ENCODE measurements at regions not wholly inside any gene's neighbourhood (a gene's known extent, or its start where the extent isn't known, plus 50 kb on each side); places are given as distances from the start of the nearest gene placed in this dataset.
"Not testable (repeated sequence)": the region's sequence is repeated elsewhere in the genome, so short reads cannot be mapped to it uniquely, and the experiment has no call there.

GRCh38 chr1:243074224-243074623, 180.9 kb downstream of the CEP170 start:
- DNase-seq (ENCODE audit: low spot score); H3K27me3 Mint-ChIP-seq (ENCODE audit: insufficient read depth); H3K4me3 Mint-ChIP-seq; H3K27ac Mint-ChIP-seq; intact Hi-C loops (cut with micrococcal nuclease); H3K36me3 Mint-ChIP-seq (ENCODE audit: low read depth); H3K4me1 Mint-ChIP-seq (ENCODE audit: low read depth); H3K9me3 Mint-ChIP-seq: not testable (repeated sequence)

GRCh38 chr1:243067056-243067455, 188.0 kb downstream of the CEP170 start:
- H3K27ac Mint-ChIP-seq; H3K4me1 Mint-ChIP-seq (ENCODE audit: low read depth); DNase-seq (ENCODE audit: low spot score); H3K36me3 Mint-ChIP-seq (ENCODE audit: low read depth); H3K4me3 Mint-ChIP-seq; H3K9me3 Mint-ChIP-seq; intact Hi-C loops (cut with micrococcal nuclease); H3K27me3 Mint-ChIP-seq (ENCODE audit: insufficient read depth): not testable (repeated sequence)

- DNase-seq (ENCODE audit: low spot score); intact Hi-C loops (cut with micrococcal nuclease); H3K36me3 Mint-ChIP-seq (ENCODE audit: low read depth); H3K27me3 Mint-ChIP-seq (ENCODE audit: insufficient read depth); H3K4me3 Mint-ChIP-seq; H3K27ac Mint-ChIP-seq; H3K9me3 Mint-ChIP-seq; H3K4me1 Mint-ChIP-seq (ENCODE audit: low read depth): not testable (repeated sequence)
Observed at GRCh38 chr1:243061965-243062364, 193.1 kb downstream of the CEP170 start.

DNA sequence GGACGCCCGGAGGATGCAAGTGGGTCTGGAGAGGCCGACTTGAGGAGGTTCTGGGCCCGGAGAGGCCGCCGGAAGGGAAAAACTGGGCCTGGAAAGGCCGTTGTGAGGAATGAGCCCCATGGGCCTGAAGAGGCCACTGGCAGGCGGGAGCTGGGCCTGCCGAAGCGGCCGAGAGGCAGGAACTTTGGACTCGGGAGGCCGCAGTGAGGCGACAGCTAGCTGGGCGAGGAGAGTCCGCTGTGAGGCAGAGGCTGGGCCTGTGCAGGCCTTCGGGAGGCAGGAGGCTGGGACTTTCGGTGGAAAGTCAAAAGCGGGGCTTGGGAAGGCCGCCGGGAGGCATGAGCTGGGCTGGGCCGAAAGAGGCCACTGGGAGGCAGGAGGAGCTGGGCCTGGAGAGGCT, 199.6 kb downstream of the CEP170 start:
- H3K27me3 Mint-ChIP-seq (ENCODE audit: insufficient read depth); H3K36me3 Mint-ChIP-seq (ENCODE audit: low read depth); intact Hi-C loops (cut with micrococcal nuclease); H3K9me3 Mint-ChIP-seq; H3K27ac Mint-ChIP-seq; H3K4me1 Mint-ChIP-seq (ENCODE audit: low read depth); DNase-seq (ENCODE audit: low spot score); H3K4me3 Mint-ChIP-seq: not testable (repeated sequence)

- DNase-seq (ENCODE audit: low spot score); H3K9me3 Mint-ChIP-seq; H3K4me1 Mint-ChIP-seq (ENCODE audit: low read depth); H3K27ac Mint-ChIP-seq; intact Hi-C loops (cut with micrococcal nuclease); H3K36me3 Mint-ChIP-seq (ENCODE audit: low read depth); H3K27me3 Mint-ChIP-seq (ENCODE audit: insufficient read depth); H3K4me3 Mint-ChIP-seq: not testable (repeated sequence)
Observed at GRCh38 chr1:243055091-243055490, 200.0 kb downstream of the CEP170 start.

DNA sequence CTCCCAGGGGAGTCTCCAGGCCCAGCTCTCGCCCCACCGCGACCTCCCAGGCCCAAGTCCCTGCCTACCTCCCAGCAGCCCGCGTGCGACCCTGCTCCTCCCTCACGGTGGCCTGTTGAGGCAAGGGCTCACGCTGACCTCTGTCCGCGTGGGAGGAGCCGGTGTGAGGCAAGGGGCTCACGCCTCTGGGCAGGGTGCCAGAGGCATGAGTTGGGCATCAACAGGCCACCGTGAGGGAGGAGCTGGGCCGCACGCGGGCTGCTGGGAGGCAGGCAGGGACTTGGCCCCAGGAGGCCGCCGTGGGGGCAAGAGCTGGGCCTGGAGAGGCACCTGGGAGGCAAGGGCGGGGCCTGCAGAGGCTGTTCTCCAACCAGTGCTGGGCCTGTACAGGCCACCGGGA, 200.4 kb downstream of the CEP170 start:
- H3K27me3 Mint-ChIP-seq (ENCODE audit: insufficient read depth); H3K36me3 Mint-ChIP-seq (ENCODE audit: low read depth); H3K9me3 Mint-ChIP-seq; H3K4me3 Mint-ChIP-seq; H3K27ac Mint-ChIP-seq; intact Hi-C loops (cut with micrococcal nuclease); H3K4me1 Mint-ChIP-seq (ENCODE audit: low read depth); DNase-seq (ENCODE audit: low spot score): not testable (repeated sequence)

- DNase-seq (ENCODE audit: low spot score); H3K27ac Mint-ChIP-seq; H3K27me3 Mint-ChIP-seq (ENCODE audit: insufficient read depth); H3K9me3 Mint-ChIP-seq; H3K36me3 Mint-ChIP-seq (ENCODE audit: low read depth); H3K4me3 Mint-ChIP-seq; H3K4me1 Mint-ChIP-seq (ENCODE audit: low read depth); intact Hi-C loops (cut with micrococcal nuclease): not testable (repeated sequence)
Observed at GRCh38 chr1:243053048-243053447, 202.0 kb downstream of the CEP170 start.

- H3K36me3 Mint-ChIP-seq (ENCODE audit: low read depth); intact Hi-C loops (cut with micrococcal nuclease); H3K27me3 Mint-ChIP-seq (ENCODE audit: insufficient read depth); H3K9me3 Mint-ChIP-seq; DNase-seq (ENCODE audit: low spot score); H3K4me1 Mint-ChIP-seq (ENCODE audit: low read depth); H3K4me3 Mint-ChIP-seq; H3K27ac Mint-ChIP-seq: not testable (repeated sequence)
Observed at GRCh38 chr1:243050613-243051012, 204.5 kb downstream of the CEP170 start.

GRCh38 chr1:243049716-243050115, 205.4 kb downstream of the CEP170 start:
- H3K9me3 Mint-ChIP-seq; H3K4me3 Mint-ChIP-seq; intact Hi-C loops (cut with micrococcal nuclease); H3K4me1 Mint-ChIP-seq (ENCODE audit: low read depth); H3K27me3 Mint-ChIP-seq (ENCODE audit: insufficient read depth); H3K36me3 Mint-ChIP-seq (ENCODE audit: low read depth); DNase-seq (ENCODE audit: low spot score); H3K27ac Mint-ChIP-seq: not testable (repeated sequence)

DNA sequence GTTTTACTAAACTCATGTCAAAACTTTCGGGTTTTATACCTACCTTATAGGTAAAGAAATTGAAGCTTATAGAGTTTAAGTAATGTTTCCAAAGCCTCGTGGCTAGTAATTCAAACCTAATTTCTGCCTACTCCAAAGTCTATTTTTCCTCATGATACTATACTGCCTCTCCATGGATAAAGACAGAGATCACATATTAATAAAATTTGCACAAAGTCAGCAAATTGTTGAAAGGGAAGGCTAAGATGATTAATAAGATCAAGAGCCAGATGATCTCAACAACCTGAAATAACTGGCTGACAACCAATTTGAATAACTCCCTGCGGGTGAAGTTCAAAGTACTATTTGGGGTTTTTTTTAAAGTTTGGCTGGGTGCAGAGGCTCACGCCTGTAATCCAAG, 233.7 kb downstream of the CEP170 start:
- DNase-seq (ENCODE audit: low spot score); H3K27me3 Mint-ChIP-seq (ENCODE audit: insufficient read depth); H3K9me3 Mint-ChIP-seq; H3K27ac Mint-ChIP-seq; H3K4me1 Mint-ChIP-seq (ENCODE audit: low read depth); H3K4me3 Mint-ChIP-seq; H3K36me3 Mint-ChIP-seq (ENCODE audit: low read depth); intact Hi-C loops (cut with micrococcal nuclease): not testable (repeated sequence)

GRCh38 chr1:243019030-243019635, 235.9 kb downstream of the CEP170 start:
- H3K27me3 Mint-ChIP-seq (ENCODE audit: insufficient read depth); H3K4me1 Mint-ChIP-seq (ENCODE audit: low read depth); intact Hi-C loops (cut with micrococcal nuclease); H3K4me3 Mint-ChIP-seq; H3K9me3 Mint-ChIP-seq; H3K27ac Mint-ChIP-seq; H3K36me3 Mint-ChIP-seq (ENCODE audit: low read depth): not testable (repeated sequence)
- DNase-seq (ENCODE audit: low spot score): peak; percentile 11

GRCh38 chr1:243010719-243011118, 244.4 kb downstream of the CEP170 start:
- H3K4me3 Mint-ChIP-seq; H3K27ac Mint-ChIP-seq; H3K27me3 Mint-ChIP-seq (ENCODE audit: insufficient read depth); DNase-seq (ENCODE audit: low spot score); H3K4me1 Mint-ChIP-seq (ENCODE audit: low read depth); intact Hi-C loops (cut with micrococcal nuclease); H3K36me3 Mint-ChIP-seq (ENCODE audit: low read depth); H3K9me3 Mint-ChIP-seq: not testable (repeated sequence)

DNA sequence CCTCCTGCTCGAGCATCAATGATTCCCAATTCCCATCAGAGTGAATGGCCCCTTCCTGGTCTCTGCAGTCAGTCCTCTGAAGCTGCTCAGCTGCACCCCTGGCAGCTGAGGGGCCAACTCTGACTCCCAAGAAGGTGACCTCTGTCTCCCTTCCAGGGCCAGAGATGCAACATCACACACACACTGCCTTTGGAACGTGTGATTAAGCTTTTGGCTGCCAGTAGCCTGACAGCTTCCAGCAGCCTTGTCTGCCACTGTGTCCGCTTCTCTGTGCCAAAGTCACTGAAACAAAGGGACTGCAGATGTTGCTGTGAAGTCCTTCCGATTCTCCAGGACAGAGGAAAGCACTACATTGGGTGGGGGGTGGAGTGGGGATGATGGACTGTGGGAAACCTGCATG, 254.1 kb downstream of the CEP170 start:
- H3K4me3 Mint-ChIP-seq; H3K9me3 Mint-ChIP-seq; H3K27ac Mint-ChIP-seq; H3K36me3 Mint-ChIP-seq (ENCODE audit: low read depth); DNase-seq (ENCODE audit: low spot score); H3K4me1 Mint-ChIP-seq (ENCODE audit: low read depth); intact Hi-C loops (cut with micrococcal nuclease); H3K27me3 Mint-ChIP-seq (ENCODE audit: insufficient read depth): not testable (repeated sequence)

- DNase-seq (ENCODE audit: low spot score); H3K36me3 Mint-ChIP-seq (ENCODE audit: low read depth); H3K27ac Mint-ChIP-seq; H3K4me1 Mint-ChIP-seq (ENCODE audit: low read depth); intact Hi-C loops (cut with micrococcal nuclease); H3K9me3 Mint-ChIP-seq; H3K4me3 Mint-ChIP-seq; H3K27me3 Mint-ChIP-seq (ENCODE audit: insufficient read depth): not testable (repeated sequence)
Observed at GRCh38 chr1:242992776-242993175, 262.3 kb downstream of the CEP170 start.

Measured in activated T-helper 1 cell treated with anti-CD3 and anti-CD28 coated beads, Interleukin-12 subunit alpha, Interleukin-12 subunit beta, Interleukin-2, Interleukin-4 antibody, amounts not matched to agents 30 ng/mL and 10 ng/mL and 1 ng/mL, durations not matched to agents 14 hours and 24 hours and 36 hours (primary cell).